Gastrocnemius medialis (tissue), 4 donors: ENCODE measurements at regions not wholly inside any gene's neighbourhood (a gene's known extent, or its start where the extent isn't known, plus 50 kb on each side); places are given as distances from the start of the nearest gene placed in this dataset.

ENCODE experiments used
- ATAC-seq, 2 donors: fragments of 150-250 bp; one replicate each; pipeline ENCODE4 v1.9.1; 2016
- DNase-seq, 2 donors: peaks; one replicate each; pipeline ENCODE4 v3.0.0-alpha.2; 2019
- H3K27ac ChIP-seq, 4 donors: fragments of 200-600 bp; sonication (generic); 1 replicate in 1 of 4; 2 replicates in 3 of 4; pipeline ENCODE4 v1.5.1; 2016 to 2018; ENCODE audit warnings: mild to moderate bottlenecking in 2 of 4, moderate library complexity in 1 of 4
- H3K27me3 ChIP-seq, 3 donors: fragments of 200-600 bp; sonication (generic) in 2 of 3; 1 replicate in 1 of 3; 2 replicates in 2 of 3; pipeline versions ENCODE4 v1.5.1 to v1.6.0; 2016 to 2019; ENCODE audit warnings: mild to moderate bottlenecking in 1 of 3, moderate library complexity in 1 of 3
- H3K36me3 ChIP-seq, 2 donors: fragments of 200-600 bp; sonication (generic) in 1 of 2; one replicate each; pipeline ENCODE4 v1.5.1; 2017 to 2018
- H3K4me1 ChIP-seq, 2 donors: fragments of 200-600 bp; sonication (generic) in 1 of 2; one replicate each; pipeline ENCODE4 v1.5.1; 2016 to 2017; ENCODE audit warnings: mild to moderate bottlenecking in 2 of 2
- H3K4me3 ChIP-seq, 4 donors: fragments of 200-600 bp; sonication (generic) in 3 of 4; 1 replicate in 1 of 4; 2 replicates in 3 of 4; pipeline ENCODE4 v1.5.1; 2016 to 2019; ENCODE audit warnings: mild to moderate bottlenecking in 2 of 4
- H3K9me3 ChIP-seq, 3 donors: fragments of 200-600 bp; sonication (generic) in 2 of 3; 1 replicate in 1 of 3; 2 replicates in 2 of 3; pipeline ENCODE4 v1.5.1; 2016 to 2019
- POLR2A ChIP-seq, 2 donors: fragments of 450-650 bp; IDR thresholded peaks; one replicate each; pipeline ENCODE4 v1.6.1; 2017; ENCODE audit warnings: antibody characterized with exemption in 2 of 2, mild to moderate bottlenecking in 2 of 2, moderate library complexity in 2 of 2
- in situ Hi-C, 4 donors: fragments of 200-750 bp; cut with MboI; loops; one replicate each; pipeline versions ENCODE4 v1.15.0 to v1.8.0; 2017; ENCODE audit warnings: low sequenced_read_pairs in 4 of 4
- intact Hi-C: fragments of 100-400 bp; cut with DNase I; formaldehyde crosslinking; loops from one replicate; pipeline ENCODE4 v1.15.1; 2023; ENCODE audit warnings: low total_unique reads
- TF ChIP-seq, protein P1 (sequence below), 5 experiments: fragments of 450-650 bp in 3 of 5; fragments of 200-600 bp in 2 of 5; sonication (generic) in 2 of 5; IDR thresholded peaks in 4 of 5; conservative IDR thresholded peaks in 1 of 5; 1 replicate in 4 of 5; 2 replicates in 1 of 5; pipeline ENCODE4 v1.5.1; 2016 to 2019; ENCODE audit warnings: antibody characterized with exemption in 5 of 5, mild to moderate bottlenecking in 3 of 5, moderate library complexity in 3 of 5

GRCh38 chr5:4095918-4096630 lies 500.4 kb downstream of the IRX1 start:
- Histone ChIP-seq H3K4me1 (no peaks in the 10 kb centered on the region), H3K27me3 (no peaks in the 10 kb centered on the region), H3K9me3 (no peaks in the 10 kb centered on the region), H3K36me3 (no peaks in the 10 kb centered on the region), H3K4me3 (no peak overlapping the region), H3K27ac (no peak overlapping the region)
- intact Hi-C loops: no loop called here
- no peak for TF ChIP-seq POLR2A (IDR thresholded peaks at IDR 0.05)
- TF ChIP-seq, protein P1, sequence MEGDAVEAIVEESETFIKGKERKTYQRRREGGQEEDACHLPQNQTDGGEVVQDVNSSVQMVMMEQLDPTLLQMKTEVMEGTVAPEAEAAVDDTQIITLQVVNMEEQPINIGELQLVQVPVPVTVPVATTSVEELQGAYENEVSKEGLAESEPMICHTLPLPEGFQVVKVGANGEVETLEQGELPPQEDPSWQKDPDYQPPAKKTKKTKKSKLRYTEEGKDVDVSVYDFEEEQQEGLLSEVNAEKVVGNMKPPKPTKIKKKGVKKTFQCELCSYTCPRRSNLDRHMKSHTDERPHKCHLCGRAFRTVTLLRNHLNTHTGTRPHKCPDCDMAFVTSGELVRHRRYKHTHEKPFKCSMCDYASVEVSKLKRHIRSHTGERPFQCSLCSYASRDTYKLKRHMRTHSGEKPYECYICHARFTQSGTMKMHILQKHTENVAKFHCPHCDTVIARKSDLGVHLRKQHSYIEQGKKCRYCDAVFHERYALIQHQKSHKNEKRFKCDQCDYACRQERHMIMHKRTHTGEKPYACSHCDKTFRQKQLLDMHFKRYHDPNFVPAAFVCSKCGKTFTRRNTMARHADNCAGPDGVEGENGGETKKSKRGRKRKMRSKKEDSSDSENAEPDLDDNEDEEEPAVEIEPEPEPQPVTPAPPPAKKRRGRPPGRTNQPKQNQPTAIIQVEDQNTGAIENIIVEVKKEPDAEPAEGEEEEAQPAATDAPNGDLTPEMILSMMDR (IDR thresholded peaks at IDR 0.05 in 4 of 5, conservative IDR thresholded peaks at IDR 0.05 in 1 of 5): no peak
- DNase-seq (no peak), ATAC-seq (no peak)
- in situ Hi-C loops: no loop called here

- no peaks in the 10 kb centered on the region for H3K9me3 ChIP-seq
These were observed 501.6 kb downstream of the IRX1 start for GRCh38 chr5:4097199-4097598.

GRCh38 chr5:4098226-4098625 lies 502.6 kb downstream of the IRX1 start:
- in situ Hi-C loops: no loop called here
- ATAC-seq: no peak

More at GRCh38 chr5:4097199-4097598, 501.6 kb downstream of the IRX1 start:
- H3K4me1 ChIP-seq: no peaks in the 10 kb centered on the region
- no peaks in the 10 kb centered on the region for H3K27me3 ChIP-seq
- no peak overlapping the region for H3K4me3 ChIP-seq
- no peak for ATAC-seq
- no peaks in the 10 kb centered on the region for H3K36me3 ChIP-seq
- in situ Hi-C loops: no loop called here
- intact Hi-C loops: no loop called here
- H3K27ac ChIP-seq: no peak overlapping the region
- TF ChIP-seq, protein P1 (IDR thresholded peaks at IDR 0.05 in 4 of 5, conservative IDR thresholded peaks at IDR 0.05 in 1 of 5): no peak
- TF ChIP-seq POLR2A (IDR thresholded peaks at IDR 0.05): no peak
- no peak for DNase-seq

GRCh38 chr5:4099386-4099785 lies 503.8 kb downstream of the IRX1 start:
- intact Hi-C loops (no loop called here), in situ Hi-C loops (no loop called here)
- ATAC-seq (no peak), DNase-seq (no peak)
- Histone ChIP-seq H3K9me3 (no peaks in the 10 kb centered on the region), H3K27me3 (no peaks in the 10 kb centered on the region), H3K27ac (no peak overlapping the region), H3K36me3 (no peaks in the 10 kb centered on the region), H3K4me1 (no peaks in the 10 kb centered on the region), H3K4me3 (no peak overlapping the region)
- no peak for TF ChIP-seq POLR2A (IDR thresholded peaks at IDR 0.05)
- TF ChIP-seq, protein P1 (IDR thresholded peaks at IDR 0.05 in 4 of 5, conservative IDR thresholded peaks at IDR 0.05 in 1 of 5): no peak

More at GRCh38 chr5:4098226-4098625, 502.6 kb downstream of the IRX1 start:
- no peaks in the 10 kb centered on the region for H3K36me3 ChIP-seq
- no peaks in the 10 kb centered on the region for H3K9me3 ChIP-seq
- H3K27ac ChIP-seq: no peak overlapping the region
- intact Hi-C loops: no loop called here
- no peak for DNase-seq
- no peak for TF ChIP-seq POLR2A (IDR thresholded peaks at IDR 0.05)
- TF ChIP-seq, protein P1 (IDR thresholded peaks at IDR 0.05 in 4 of 5, conservative IDR thresholded peaks at IDR 0.05 in 1 of 5): no peak
- H3K4me1 ChIP-seq: no peaks in the 10 kb centered on the region
- H3K27me3 ChIP-seq: no peaks in the 10 kb centered on the region
- H3K4me3 ChIP-seq: no peak overlapping the region

- H3K36me3 ChIP-seq: no peaks in the 10 kb centered on the region
- H3K27ac ChIP-seq: no peak overlapping the region
- TF ChIP-seq, protein P1 (IDR thresholded peaks at IDR 0.05 in 4 of 5, conservative IDR thresholded peaks at IDR 0.05 in 1 of 5): no peak
- no peak for TF ChIP-seq POLR2A (IDR thresholded peaks at IDR 0.05)
- in situ Hi-C loops (no loop called here), intact Hi-C loops (no loop called here)
- H3K4me3 ChIP-seq: no peak overlapping the region
- no peaks in the 10 kb centered on the region for H3K4me1 ChIP-seq
- ATAC-seq (no peak), DNase-seq (no peak)
- no peaks in the 10 kb centered on the region for H3K9me3 ChIP-seq
- no peaks in the 10 kb centered on the region for H3K27me3 ChIP-seq
These were observed 505.1 kb downstream of the IRX1 start for GRCh38 chr5:4100739-4101138.
